HAP-1 (cell line): ENCODE measurements at regions not wholly inside any gene's neighbourhood (a gene's known extent, or its start where the extent isn't known, plus 50 kb on each side); places are given as distances from the start of the nearest gene placed in this dataset.

Experiments used
- DNase-seq, 2 experiments: peaks; one replicate each; pipeline ENCODE4 v3.0.0-alpha.2; 2016 to 2020; ENCODE audit warnings: low spot score in 2 of 2
- H3K27me3 ChIP-seq: fragments of 250-450 bp; sonication (Bioruptor Pico); 2 replicates; pipeline ENCODE4 v1.5.1; 2020; ENCODE audit warnings: low read depth, mild to moderate bottlenecking, moderate library complexity
- H3K36me3 ChIP-seq: fragments of 250-450 bp; sonication (Bioruptor Pico); replicated peaks from 2 replicates; pipeline ENCODE4 v1.5.1; 2020; ENCODE audit warnings: mild to moderate bottlenecking
- H3K4me1 ChIP-seq: fragments of 250-450 bp; sonication (Bioruptor Pico); 2 replicates; pipeline ENCODE4 v1.5.1; 2020; ENCODE audit warnings: mild to moderate bottlenecking
- H3K4me3 ChIP-seq: fragments of 250-450 bp; sonication (Bioruptor Pico); 2 replicates; pipeline ENCODE4 v1.5.1; 2020; ENCODE audit warnings: mild to moderate bottlenecking, moderate library complexity
- H3K9me3 ChIP-seq: fragments of 250-450 bp; sonication (Bioruptor Pico); 2 replicates; pipeline ENCODE4 v1.5.1; 2020; ENCODE audit warnings: mild to moderate bottlenecking, moderate library complexity
- in situ Hi-C: fragments of 300-500 bp; cut with MboI; formaldehyde crosslinking; loops from 3 replicates; pipeline ENCODE4 v1.14.3; 2020; ENCODE audit warnings: low sequenced_read_pairs, inconsistent platforms, mixed read lengths

DNA sequence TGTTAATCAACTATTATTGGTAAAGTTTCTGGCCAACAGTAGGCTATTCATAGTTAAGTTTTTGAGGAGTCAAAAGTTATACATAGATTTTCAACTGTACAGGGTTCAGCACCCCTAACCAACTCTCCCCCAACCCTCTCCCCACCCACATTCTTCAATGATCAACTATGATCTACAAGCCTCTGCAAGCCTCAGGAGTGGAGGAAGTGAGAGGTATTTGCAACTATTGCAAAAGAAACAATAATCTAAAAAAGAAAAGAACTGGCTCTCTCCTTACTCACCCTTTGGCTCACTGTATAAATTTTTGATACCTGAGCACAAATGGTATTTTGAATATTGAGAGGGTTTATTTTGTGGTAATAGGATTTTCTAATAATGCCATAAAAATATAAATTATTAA is 179.8 kb downstream of the IPMK start:
- no peaks in the 10 kb centered on the region for H3K4me1 ChIP-seq
- H3K4me3 ChIP-seq = no peak overlapping the region
- in situ Hi-C loops = no loop called here
- H3K27me3 ChIP-seq = no peaks in the 10 kb centered on the region
- no peaks in the 10 kb centered on the region for H3K9me3 ChIP-seq
- no peak for DNase-seq
- H3K36me3 ChIP-seq = no peaks in the 10 kb centered on the region

DNA sequence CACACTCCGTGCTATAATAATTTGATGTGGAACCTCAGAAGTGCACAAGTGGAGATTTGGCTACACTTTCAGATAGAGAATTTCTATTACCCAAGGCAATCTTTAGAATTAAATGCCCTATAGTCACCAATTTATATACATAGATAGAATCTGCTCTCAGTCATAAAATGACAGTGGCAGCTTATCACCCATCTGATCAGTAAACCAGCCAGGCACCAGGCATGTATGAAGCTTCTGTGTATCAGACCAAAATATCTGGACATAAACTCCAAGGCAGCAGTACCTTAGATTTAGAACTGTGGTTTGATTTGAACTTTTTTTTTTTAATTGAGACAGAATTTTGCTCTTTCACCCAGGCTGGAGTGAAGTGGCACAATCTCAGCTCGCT is 180.9 kb downstream of the IPMK start:
- Histone ChIP-seq H3K27me3 (no peaks in the 10 kb centered on the region), H3K4me1 (no peaks in the 10 kb centered on the region), H3K36me3 (no peaks in the 10 kb centered on the region), H3K9me3 (no peaks in the 10 kb centered on the region), H3K4me3 (no peak overlapping the region)
- in situ Hi-C loops = no loop called here
- no peak for DNase-seq

DNA sequence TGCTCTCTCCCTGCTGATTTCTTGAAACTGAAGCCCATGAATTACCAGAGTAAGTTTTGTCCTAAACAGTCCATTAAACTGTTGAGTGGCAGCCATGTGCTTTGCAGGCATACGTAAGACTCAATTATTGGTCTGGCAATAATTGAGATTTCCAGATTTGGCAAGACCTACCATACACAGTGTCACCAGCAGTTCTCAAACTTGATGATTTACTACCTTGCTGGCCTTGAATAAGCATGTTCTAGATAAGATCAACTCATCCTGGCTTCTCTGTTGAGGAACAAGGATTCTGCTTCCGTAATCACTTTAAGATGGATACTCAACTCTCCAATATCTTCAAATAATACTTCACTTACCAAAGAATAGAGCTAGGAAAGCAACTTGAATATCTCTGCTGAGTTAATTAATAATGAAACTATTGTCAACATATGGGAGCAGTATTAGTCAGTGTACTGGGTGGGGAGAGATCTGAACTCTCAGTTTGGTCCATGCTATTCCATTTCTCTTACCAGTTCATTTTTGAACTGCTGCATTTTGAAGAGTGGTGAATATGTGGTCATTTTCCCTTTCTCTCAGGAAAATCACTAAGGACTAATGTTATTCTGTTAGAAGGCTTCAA is 181.4 kb downstream of the IPMK start:
- Histone ChIP-seq H3K9me3 (no peaks in the 10 kb centered on the region), H3K36me3 (no peaks in the 10 kb centered on the region), H3K4me1 (no peaks in the 10 kb centered on the region), H3K4me3 (no peak overlapping the region), H3K27me3 (no peaks in the 10 kb centered on the region)
- in situ Hi-C loops = no loop called here
- no peak for DNase-seq

DNA sequence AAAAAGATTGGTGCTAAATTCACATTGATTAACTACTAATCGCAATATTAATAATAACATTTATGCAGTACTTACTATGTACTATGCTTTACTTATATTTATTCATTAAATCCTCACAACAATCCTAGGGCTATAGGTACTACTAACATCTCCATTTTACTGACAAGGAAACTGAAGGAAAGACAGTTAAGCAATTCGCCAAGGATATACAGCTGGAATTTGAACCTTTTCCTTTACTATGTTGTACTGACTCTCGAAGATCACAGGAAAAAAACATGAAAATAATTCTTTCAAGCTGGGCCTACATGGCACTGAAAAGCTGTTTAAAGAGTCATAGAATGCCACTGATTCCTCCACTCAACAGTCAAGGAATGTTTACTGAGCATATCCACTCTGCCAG is 185.4 kb downstream of the IPMK start:
- no peaks in the 10 kb centered on the region for H3K4me1 ChIP-seq
- no peaks in the 10 kb centered on the region; the same call in 1 of the 2 replicates for H3K9me3 ChIP-seq
- H3K4me3 ChIP-seq = no peak overlapping the region
- no peaks in the 10 kb centered on the region for H3K36me3 ChIP-seq
- no peaks in the 10 kb centered on the region for H3K27me3 ChIP-seq
- in situ Hi-C loops = no loop called here
- no peak for DNase-seq

DNA sequence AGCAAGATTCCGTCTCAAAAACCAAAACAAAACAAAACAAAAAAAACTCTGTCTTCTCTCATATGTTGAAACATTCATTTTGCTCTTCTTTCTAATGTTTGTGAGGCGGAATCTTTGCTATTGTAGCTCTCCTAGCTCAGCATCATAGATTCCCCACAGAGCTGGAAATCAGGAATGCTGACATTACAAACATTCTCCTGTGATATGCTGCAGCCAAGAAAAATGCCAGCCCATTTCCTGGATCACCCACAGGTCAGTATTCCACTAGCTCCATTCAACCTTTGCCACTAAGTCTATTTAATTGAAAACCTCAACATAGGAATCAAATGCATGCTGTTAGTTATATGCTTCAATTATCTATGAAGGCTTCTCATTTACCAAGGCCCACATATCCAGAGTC is 186.3 kb downstream of the IPMK start:
- Histone ChIP-seq H3K4me3 (no peak overlapping the region), H3K9me3 (no peaks in the 10 kb centered on the region; the same call in 1 of the 2 replicates), H3K27me3 (no peaks in the 10 kb centered on the region), H3K36me3 (no peaks in the 10 kb centered on the region), H3K4me1 (no peaks in the 10 kb centered on the region)
- no peak for DNase-seq
- in situ Hi-C loops = no loop called here

DNA sequence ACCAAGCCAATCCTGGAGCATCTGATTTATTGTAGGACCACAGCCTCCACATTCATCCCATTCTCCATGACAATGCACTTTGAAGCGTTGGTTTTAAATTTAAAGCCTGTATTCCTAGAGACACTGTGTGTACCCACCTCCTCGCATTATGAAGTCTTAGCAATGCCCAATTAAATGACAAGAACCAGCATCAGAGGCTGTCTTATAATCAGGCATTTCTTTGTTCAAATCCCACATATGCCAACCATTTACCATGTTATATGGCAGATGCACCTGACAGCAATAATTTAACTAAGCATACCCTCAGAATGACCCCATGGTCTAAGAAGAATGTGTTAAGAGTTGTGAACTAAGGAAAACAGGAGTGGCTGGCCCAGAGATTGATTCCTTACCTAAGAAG is 188.2 kb downstream of the IPMK start:
- H3K36me3 ChIP-seq = no peaks in the 10 kb centered on the region
- H3K4me1 ChIP-seq = no peaks in the 10 kb centered on the region
- no peak for DNase-seq
- in situ Hi-C loops = no loop called here
- H3K27me3 ChIP-seq = no peaks in the 10 kb centered on the region
- H3K4me3 ChIP-seq = no peak overlapping the region
- H3K9me3 ChIP-seq = no peaks in the 10 kb centered on the region; the same call in 1 of the 2 replicates

DNA sequence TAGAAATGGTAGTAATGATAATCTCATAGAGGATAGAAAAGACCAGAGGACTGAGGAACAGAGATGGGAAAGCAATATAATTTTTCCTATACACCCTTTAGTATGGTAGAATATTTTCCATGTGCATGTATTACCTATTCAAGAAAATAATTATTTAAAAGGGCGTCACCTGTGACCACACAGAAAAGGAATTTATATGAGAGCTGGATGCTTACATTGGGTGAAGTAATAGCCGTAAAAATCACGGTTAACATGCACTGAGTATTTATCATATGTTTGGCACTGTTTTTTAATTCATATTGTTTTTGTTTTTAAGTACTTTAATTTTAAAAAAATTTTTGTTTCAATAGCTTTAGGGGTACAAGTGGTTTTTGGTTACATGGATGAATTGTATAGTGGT is 195.1 kb downstream of the IPMK start:
- Histone ChIP-seq H3K4me1 (no peaks in the 10 kb centered on the region), H3K36me3 (no peaks in the 10 kb centered on the region), H3K4me3 (no peak overlapping the region), H3K27me3 (no peaks in the 10 kb centered on the region), H3K9me3 (no peaks in the 10 kb centered on the region)
- DNase-seq = no peak
- in situ Hi-C loops = no loop called here

GRCh38 chr10:58070956-58071355 is 196.7 kb downstream of the IPMK start:
- Histone ChIP-seq H3K27me3 (no peaks in the 10 kb centered on the region), H3K4me3 (no peak overlapping the region), H3K9me3 (no peaks in the 10 kb centered on the region), H3K36me3 (no peaks in the 10 kb centered on the region), H3K4me1 (no peaks in the 10 kb centered on the region)
- in situ Hi-C loops = no loop called here
- DNase-seq = no peak

GRCh38 chr10:58068809-58069208 is 198.9 kb downstream of the IPMK start:
- no peaks in the 10 kb centered on the region for H3K36me3 ChIP-seq
- H3K4me1 ChIP-seq = peaks cover 11% of the 10 kb centered on the region

GRCh38 chr10:58066979-58067378 is 200.7 kb downstream of the IPMK start:
- Histone ChIP-seq H3K4me3 (no peak overlapping the region), H3K36me3 (no peaks in the 10 kb centered on the region), H3K9me3 (no peaks in the 10 kb centered on the region), H3K4me1 (peaks cover 25% of the 10 kb centered on the region), H3K27me3 (no peaks in the 10 kb centered on the region)
- in situ Hi-C loops = no loop called here
- DNase-seq = no peak

More at GRCh38 chr10:58068809-58069208, 198.9 kb downstream of the IPMK start:
- DNase-seq = no peak
- no peak overlapping the region for H3K4me3 ChIP-seq
- in situ Hi-C loops = no loop called here
- no peaks in the 10 kb centered on the region for H3K27me3 ChIP-seq
- no peaks in the 10 kb centered on the region for H3K9me3 ChIP-seq

- H3K9me3 ChIP-seq = no peaks in the 10 kb centered on the region
- no peaks in the 10 kb centered on the region for H3K36me3 ChIP-seq
- H3K4me3 ChIP-seq = no peak overlapping the region
- in situ Hi-C loops = no loop called here
- H3K27me3 ChIP-seq = no peaks in the 10 kb centered on the region
- no peak for DNase-seq
- H3K4me1 ChIP-seq = peaks cover 25% of the 10 kb centered on the region
Observed at GRCh38 chr10:58066126-58066525, 201.6 kb downstream of the IPMK start.

GRCh38 chr10:58065529-58065815 is 202.2 kb downstream of the IPMK start:
- Histone ChIP-seq H3K36me3 (no peaks in the 10 kb centered on the region), H3K9me3 (no peaks in the 10 kb centered on the region), H3K4me3 (no peak overlapping the region), H3K4me1 (peaks cover 25% of the 10 kb centered on the region), H3K27me3 (no peaks in the 10 kb centered on the region)
- no peak for DNase-seq
- in situ Hi-C loops = no loop called here

DNA sequence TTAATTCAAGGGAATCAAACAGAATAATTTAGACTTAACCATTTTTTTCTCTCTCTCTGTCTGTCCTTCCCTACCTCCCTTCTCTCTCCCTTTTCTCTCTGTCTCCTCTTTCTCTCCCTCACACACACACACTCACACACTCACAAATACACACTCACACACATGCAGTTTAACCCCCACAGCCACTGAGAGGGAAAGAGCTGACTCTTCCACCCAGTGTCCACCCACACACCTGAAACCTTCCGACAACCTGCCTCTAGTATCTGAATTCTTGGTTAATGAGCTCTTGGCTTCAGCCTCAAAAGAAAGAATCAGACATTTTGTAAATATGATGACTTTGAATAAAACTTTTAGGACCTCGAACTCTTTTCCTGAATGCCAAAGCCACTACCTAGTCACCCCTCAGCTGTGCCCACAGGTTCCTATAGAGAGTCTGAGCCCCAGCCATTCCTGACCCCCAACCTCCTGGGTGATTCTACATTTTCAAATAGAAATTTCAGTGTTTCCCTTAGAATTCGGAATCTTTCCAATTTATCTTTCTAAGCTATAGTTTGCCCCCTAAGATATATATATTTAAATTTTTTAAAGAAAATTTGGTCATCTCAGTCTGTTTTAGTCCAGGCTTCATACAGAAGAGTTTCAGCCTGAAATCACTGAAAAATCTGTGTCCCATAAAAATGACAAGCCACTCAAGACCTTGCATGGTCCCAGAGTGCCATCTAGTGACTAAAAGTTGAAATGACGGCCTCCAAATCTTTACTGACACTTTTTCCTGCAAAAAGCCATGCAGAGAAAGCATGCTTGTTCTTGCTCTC is 202.8 kb downstream of the IPMK start:
- Histone ChIP-seq H3K9me3 (no peaks in the 10 kb centered on the region), H3K27me3 (no peaks in the 10 kb centered on the region), H3K36me3 (no peaks in the 10 kb centered on the region), H3K4me3 (no peak overlapping the region), H3K4me1 (peaks cover 25% of the 10 kb centered on the region)
- peak; percentile 61 to 80 for DNase-seq
- in situ Hi-C loops = no loop called here

DNA sequence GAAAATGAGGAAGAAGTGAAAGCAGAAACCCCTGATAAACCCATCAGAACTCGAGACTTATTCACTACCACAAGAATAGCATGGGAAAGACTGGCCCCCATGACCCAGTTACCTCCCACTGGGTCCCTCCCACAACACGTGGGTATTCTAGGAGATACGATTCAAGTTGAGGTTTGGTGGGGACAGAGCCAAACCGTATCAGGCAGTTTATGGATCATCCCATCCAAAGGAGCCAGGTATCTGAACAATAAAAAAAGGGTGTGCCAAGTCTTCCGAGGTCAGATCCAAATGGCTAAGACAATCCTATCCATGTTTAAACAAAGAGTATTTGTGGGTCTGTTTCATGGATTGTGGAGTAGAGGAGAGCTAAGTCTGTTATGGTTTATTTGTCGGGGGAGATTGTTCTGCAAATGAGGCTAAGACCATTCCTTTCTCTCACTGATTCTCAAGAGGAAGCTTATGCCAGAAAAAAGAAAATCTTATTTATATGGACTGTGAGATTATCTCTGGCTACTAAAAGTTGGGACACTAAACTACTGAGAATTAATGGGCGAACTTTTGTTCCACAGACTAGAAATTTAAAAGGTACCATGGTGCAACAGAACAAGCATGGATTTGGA is 203.7 kb downstream of the IPMK start:
- Histone ChIP-seq H3K4me1 (peaks cover 25% of the 10 kb centered on the region), H3K36me3 (no peaks in the 10 kb centered on the region), H3K9me3 (no peaks in the 10 kb centered on the region), H3K27me3 (no peaks in the 10 kb centered on the region), H3K4me3 (no peak overlapping the region)
- in situ Hi-C loops = no loop called here
- DNase-seq = peak; percentile 76 to 97
